ENCODE measurements at regions not wholly inside any gene's neighbourhood (a gene's known extent, or its start where the extent isn't known, plus 50 kb on each side); places are given as distances from the start of the nearest gene placed in this dataset.

- Histone ChIP-seq H3K4me3 (ENCODE audit: low read depth in 1 of 2, low read length in 2 of 2) (no peak overlapping the region), H3K4me1 (ENCODE audit: control insufficient read depth in 1 of 2, insufficient read depth in 2 of 2, low read length in 2 of 2) (no peaks in the 10 kb centered on the region), H3K36me3 (ENCODE audit: control insufficient read depth in 1 of 2, insufficient read depth in 2 of 2, low read length in 2 of 2) (no peaks in the 10 kb centered on the region), H3K27me3 (ENCODE audit: control insufficient read depth in 1 of 2, insufficient read depth in 2 of 2, low read length in 2 of 2) (no peaks in the 10 kb centered on the region), H3K9ac (ENCODE audit: low read depth in 1 of 2, low read length in 2 of 2) (no peak overlapping the region), H3K9me3 (ENCODE audit: control insufficient read depth in 1 of 2, low read length in 2 of 2) (no peaks in the 10 kb centered on the region), H3K27ac (ENCODE audit: low read depth, low read length) (no peak overlapping the region)
Observed at GRCh38 chr12:90020436-90020835, 311.8 kb upstream of the ATP2B1 start.

GRCh38 chr12:90020014-90020413 is 311.4 kb upstream of the ATP2B1 start:
- Histone ChIP-seq H3K27me3 (ENCODE audit: control insufficient read depth in 1 of 2, insufficient read depth in 2 of 2, low read length in 2 of 2) (no peaks in the 10 kb centered on the region), H3K36me3 (ENCODE audit: control insufficient read depth in 1 of 2, insufficient read depth in 2 of 2, low read length in 2 of 2) (no peaks in the 10 kb centered on the region), H3K9me3 (ENCODE audit: control insufficient read depth in 1 of 2, low read length in 2 of 2) (no peaks in the 10 kb centered on the region), H3K9ac (ENCODE audit: low read depth in 1 of 2, low read length in 2 of 2) (no peak overlapping the region), H3K4me1 (ENCODE audit: control insufficient read depth in 1 of 2, insufficient read depth in 2 of 2, low read length in 2 of 2) (no peaks in the 10 kb centered on the region), H3K27ac (ENCODE audit: low read depth, low read length) (no peak overlapping the region), H3K4me3 (ENCODE audit: low read depth in 1 of 2, low read length in 2 of 2) (no peak overlapping the region)

GRCh38 chr12:90017316-90017715 is 308.7 kb upstream of the ATP2B1 start:
- no peaks in the 10 kb centered on the region for H3K36me3 ChIP-seq (ENCODE audit: control insufficient read depth in 1 of 2, insufficient read depth in 2 of 2, low read length in 2 of 2)
- no peak overlapping the region for H3K27ac ChIP-seq (ENCODE audit: low read depth, low read length)
- no peaks in the 10 kb centered on the region for H3K9me3 ChIP-seq (ENCODE audit: control insufficient read depth in 1 of 2, low read length in 2 of 2)
- no peak overlapping the region for H3K9ac ChIP-seq (ENCODE audit: low read depth in 1 of 2, low read length in 2 of 2)
- no peaks in the 10 kb centered on the region for H3K27me3 ChIP-seq (ENCODE audit: control insufficient read depth in 1 of 2, insufficient read depth in 2 of 2, low read length in 2 of 2)
- H3K4me1 ChIP-seq (ENCODE audit: control insufficient read depth in 1 of 2, insufficient read depth in 2 of 2, low read length in 2 of 2) = no peaks in the 10 kb centered on the region
- H3K4me3 ChIP-seq (ENCODE audit: low read depth in 1 of 2, low read length in 2 of 2) = no peak overlapping the region

GRCh38 chr12:90015228-90015627 is 306.6 kb upstream of the ATP2B1 start:
- Histone ChIP-seq H3K9ac (ENCODE audit: low read depth in 1 of 2, low read length in 2 of 2) (no peak overlapping the region), H3K36me3 (ENCODE audit: control insufficient read depth in 1 of 2, insufficient read depth in 2 of 2, low read length in 2 of 2) (no peaks in the 10 kb centered on the region), H3K4me3 (ENCODE audit: low read depth in 1 of 2, low read length in 2 of 2) (no peak overlapping the region), H3K27ac (ENCODE audit: low read depth, low read length) (no peak overlapping the region), H3K27me3 (ENCODE audit: control insufficient read depth in 1 of 2, insufficient read depth in 2 of 2, low read length in 2 of 2) (no peaks in the 10 kb centered on the region), H3K9me3 (ENCODE audit: control insufficient read depth in 1 of 2, low read length in 2 of 2) (no peaks in the 10 kb centered on the region), H3K4me1 (ENCODE audit: control insufficient read depth in 1 of 2, insufficient read depth in 2 of 2, low read length in 2 of 2) (no peaks in the 10 kb centered on the region)

GRCh38 chr12:90013409-90013808 is 304.8 kb upstream of the ATP2B1 start:
- Histone ChIP-seq H3K9me3 (ENCODE audit: control insufficient read depth in 1 of 2, low read length in 2 of 2) (no peaks in the 10 kb centered on the region), H3K27me3 (ENCODE audit: control insufficient read depth in 1 of 2, insufficient read depth in 2 of 2, low read length in 2 of 2) (no peaks in the 10 kb centered on the region), H3K9ac (ENCODE audit: low read depth in 1 of 2, low read length in 2 of 2) (no peak overlapping the region), H3K4me1 (ENCODE audit: control insufficient read depth in 1 of 2, insufficient read depth in 2 of 2, low read length in 2 of 2) (no peaks in the 10 kb centered on the region), H3K27ac (ENCODE audit: low read depth, low read length) (no peak overlapping the region), H3K4me3 (ENCODE audit: low read depth in 1 of 2, low read length in 2 of 2) (no peak overlapping the region), H3K36me3 (ENCODE audit: control insufficient read depth in 1 of 2, insufficient read depth in 2 of 2, low read length in 2 of 2) (no peaks in the 10 kb centered on the region)

- Histone ChIP-seq H3K4me3 (ENCODE audit: low read depth in 1 of 2, low read length in 2 of 2) (no peak overlapping the region), H3K9me3 (ENCODE audit: control insufficient read depth in 1 of 2, low read length in 2 of 2) (no peaks in the 10 kb centered on the region), H3K36me3 (ENCODE audit: control insufficient read depth in 1 of 2, insufficient read depth in 2 of 2, low read length in 2 of 2) (no peaks in the 10 kb centered on the region), H3K27ac (ENCODE audit: low read depth, low read length) (no peak overlapping the region), H3K4me1 (ENCODE audit: control insufficient read depth in 1 of 2, insufficient read depth in 2 of 2, low read length in 2 of 2) (no peaks in the 10 kb centered on the region), H3K27me3 (ENCODE audit: control insufficient read depth in 1 of 2, insufficient read depth in 2 of 2, low read length in 2 of 2) (no peaks in the 10 kb centered on the region), H3K9ac (ENCODE audit: low read depth in 1 of 2, low read length in 2 of 2) (no peak overlapping the region)
Observed at GRCh38 chr12:90010089-90010488, 301.5 kb upstream of the ATP2B1 start.

- Histone ChIP-seq H3K9me3 (ENCODE audit: control insufficient read depth in 1 of 2, low read length in 2 of 2) (no peaks in the 10 kb centered on the region), H3K27me3 (ENCODE audit: control insufficient read depth in 1 of 2, insufficient read depth in 2 of 2, low read length in 2 of 2) (no peaks in the 10 kb centered on the region), H3K27ac (ENCODE audit: low read depth, low read length) (no peak overlapping the region), H3K4me1 (ENCODE audit: control insufficient read depth in 1 of 2, insufficient read depth in 2 of 2, low read length in 2 of 2) (no peaks in the 10 kb centered on the region), H3K9ac (ENCODE audit: low read depth in 1 of 2, low read length in 2 of 2) (no peak overlapping the region), H3K4me3 (ENCODE audit: low read depth in 1 of 2, low read length in 2 of 2) (no peak overlapping the region), H3K36me3 (ENCODE audit: control insufficient read depth in 1 of 2, insufficient read depth in 2 of 2, low read length in 2 of 2) (no peaks in the 10 kb centered on the region)
Observed at GRCh38 chr12:90008277-90008676, 299.6 kb upstream of the ATP2B1 start.

- Histone ChIP-seq H3K9ac (ENCODE audit: low read depth in 1 of 2, low read length in 2 of 2) (no peak overlapping the region), H3K27me3 (ENCODE audit: control insufficient read depth in 1 of 2, insufficient read depth in 2 of 2, low read length in 2 of 2) (no peaks in the 10 kb centered on the region), H3K4me1 (ENCODE audit: control insufficient read depth in 1 of 2, insufficient read depth in 2 of 2, low read length in 2 of 2) (no peaks in the 10 kb centered on the region), H3K36me3 (ENCODE audit: control insufficient read depth in 1 of 2, insufficient read depth in 2 of 2, low read length in 2 of 2) (no peaks in the 10 kb centered on the region), H3K4me3 (ENCODE audit: low read depth in 1 of 2, low read length in 2 of 2) (no peak overlapping the region), H3K9me3 (ENCODE audit: control insufficient read depth in 1 of 2, low read length in 2 of 2) (no peaks in the 10 kb centered on the region), H3K27ac (ENCODE audit: low read depth, low read length) (no peak overlapping the region)
Observed at GRCh38 chr12:90004319-90005074, 295.9 kb upstream of the ATP2B1 start.

- no peak overlapping the region for H3K27ac ChIP-seq (ENCODE audit: low read depth, low read length)
- H3K4me3 ChIP-seq (ENCODE audit: low read depth in 1 of 2, low read length in 2 of 2) = no peak overlapping the region
- H3K9me3 ChIP-seq (ENCODE audit: control insufficient read depth in 1 of 2, low read length in 2 of 2) = no peaks in the 10 kb centered on the region
- H3K9ac ChIP-seq (ENCODE audit: low read depth in 1 of 2, low read length in 2 of 2) = no peak overlapping the region
- peaks cover 0 to 4% of the 10 kb centered on the region in 2 donors for H3K4me1 ChIP-seq (ENCODE audit: control insufficient read depth in 1 of 2, insufficient read depth in 2 of 2, low read length in 2 of 2)
- H3K27me3 ChIP-seq (ENCODE audit: control insufficient read depth in 1 of 2, insufficient read depth in 2 of 2, low read length in 2 of 2) = no peaks in the 10 kb centered on the region
- H3K36me3 ChIP-seq (ENCODE audit: control insufficient read depth in 1 of 2, insufficient read depth in 2 of 2, low read length in 2 of 2) = no peaks in the 10 kb centered on the region
Observed at GRCh38 chr12:90003688-90004087, 295.1 kb upstream of the ATP2B1 start.

- Histone ChIP-seq H3K27ac (ENCODE audit: low read depth, low read length) (no peak overlapping the region), H3K27me3 (ENCODE audit: control insufficient read depth in 1 of 2, insufficient read depth in 2 of 2, low read length in 2 of 2) (no peaks in the 10 kb centered on the region), H3K4me1 (ENCODE audit: control insufficient read depth in 1 of 2, insufficient read depth in 2 of 2, low read length in 2 of 2) (peaks cover 0 to 6% of the 10 kb centered on the region in 2 donors), H3K4me3 (ENCODE audit: low read depth in 1 of 2, low read length in 2 of 2) (no peak overlapping the region), H3K9ac (ENCODE audit: low read depth in 1 of 2, low read length in 2 of 2) (no peak overlapping the region), H3K36me3 (ENCODE audit: control insufficient read depth in 1 of 2, insufficient read depth in 2 of 2, low read length in 2 of 2) (no peaks in the 10 kb centered on the region), H3K9me3 (ENCODE audit: control insufficient read depth in 1 of 2, low read length in 2 of 2) (no peaks in the 10 kb centered on the region)
Observed at GRCh38 chr12:90000721-90001120, 292.1 kb upstream of the ATP2B1 start.

Data from duodenal mucosa (tissue), 2 donors.